HG03135 (cell line): ENCODE measurements at regions not wholly inside any gene's neighbourhood (a gene's known extent, or its start where the extent isn't known, plus 50 kb on each side); places are given as distances from the start of the nearest gene placed in this dataset.
A peak's percentile ranks its signal among the peaks of the same experiment; 100 is the strongest.

Source experiments
- ATAC-seq: cut with Tn5 transposase; IDR thresholded peaks from one replicate; pipeline ENCODE4 v1.9.1; 2021; ENCODE audit warnings: mild to moderate bottlenecking, moderate library complexity; ENCODE audit not compliant: unreplicated experiment

- ATAC-seq = no peak
These were observed 174.6 kb downstream of the CCDC71L start for GRCh38 chr7:106486331-106486730.

DNA sequence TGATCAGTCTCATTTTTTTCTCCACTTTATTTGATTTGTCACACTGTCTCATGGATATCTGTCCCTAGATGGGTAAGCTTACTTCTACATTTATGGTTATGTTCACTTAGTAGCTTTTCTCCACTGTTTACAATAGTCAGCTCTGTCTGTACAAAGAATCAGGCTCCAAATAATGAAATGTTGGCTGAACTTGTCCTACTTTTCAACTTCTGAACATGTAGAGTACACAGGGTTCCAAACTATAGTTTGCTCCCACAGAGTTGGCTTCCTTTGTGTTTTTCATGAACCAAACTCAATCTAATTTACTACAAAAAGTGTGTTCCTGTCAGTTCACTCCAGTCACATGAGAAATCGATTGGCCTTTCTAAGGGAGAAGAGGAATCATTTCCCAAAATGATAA, 175.0 kb downstream of the CCDC71L start:
- ATAC-seq = no peak

DNA sequence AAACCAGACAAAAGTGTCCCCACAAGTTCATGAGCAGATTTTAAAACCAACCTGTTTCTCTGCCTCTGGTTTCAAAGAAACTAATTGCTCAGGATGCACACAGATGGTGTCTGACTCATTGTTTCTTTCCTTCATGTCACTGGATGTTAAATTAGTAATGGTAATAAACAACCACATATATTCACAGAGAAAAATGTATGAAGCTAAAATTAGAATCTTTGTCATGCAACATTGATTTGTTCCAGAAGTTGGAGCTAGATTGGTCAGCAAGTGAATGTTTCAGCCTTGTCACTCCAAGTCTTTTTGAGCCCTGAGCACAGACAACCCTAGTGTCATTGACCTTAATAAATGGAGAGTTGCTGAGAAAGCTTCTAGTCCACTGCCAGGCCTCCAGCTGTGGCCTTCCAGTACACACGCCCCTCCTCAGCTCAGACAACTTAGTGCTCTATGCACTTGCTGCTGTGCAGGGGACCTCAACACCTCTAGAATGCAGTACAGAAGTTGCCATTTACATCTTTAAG, 175.9 kb downstream of the CCDC71L start:
- peak; percentile 50 for ATAC-seq

GRCh38 chr7:106484562-106484961, 176.4 kb downstream of the CCDC71L start:
- peak; percentile 34 for ATAC-seq

- ATAC-seq = no peak
These were observed 178.9 kb downstream of the CCDC71L start for GRCh38 chr7:106482091-106482490.

GRCh38 chr7:106480616-106481031, 180.3 kb downstream of the CCDC71L start:
- no peak for ATAC-seq

- peak; percentile 72 for ATAC-seq
These were observed 180.8 kb downstream of the CCDC71L start for GRCh38 chr7:106480161-106480579.

GRCh38 chr7:106476751-106477150, 184.2 kb downstream of the CCDC71L start:
- no peak for ATAC-seq

DNA sequence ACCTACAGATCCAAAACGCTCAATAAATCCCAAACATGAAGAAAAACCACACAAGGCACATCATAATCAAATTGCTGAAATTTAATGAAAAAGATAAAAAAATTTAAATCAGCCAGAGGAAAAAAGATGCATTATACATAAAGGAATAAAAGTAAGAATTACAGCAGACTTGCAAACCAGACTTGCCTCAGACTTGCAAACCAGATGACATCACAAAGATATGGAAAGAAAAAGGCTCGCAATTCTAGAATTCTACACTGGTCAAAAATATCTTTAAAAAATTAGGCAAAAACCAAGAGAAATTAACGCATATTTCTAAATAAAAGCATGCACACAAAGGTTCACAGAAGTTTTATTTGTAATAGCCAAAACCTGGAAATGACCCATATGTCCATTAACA, 188.0 kb upstream of the NAMPT start:
- ATAC-seq = no peak

GRCh38 chr7:106471686-106472440, 187.1 kb upstream of the NAMPT start:
- no peak for ATAC-seq

- ATAC-seq = no peak
These were observed 186.2 kb upstream of the NAMPT start for GRCh38 chr7:106471021-106471420.

- ATAC-seq = no peak
These were observed 182.1 kb upstream of the NAMPT start for GRCh38 chr7:106466867-106467266.

DNA sequence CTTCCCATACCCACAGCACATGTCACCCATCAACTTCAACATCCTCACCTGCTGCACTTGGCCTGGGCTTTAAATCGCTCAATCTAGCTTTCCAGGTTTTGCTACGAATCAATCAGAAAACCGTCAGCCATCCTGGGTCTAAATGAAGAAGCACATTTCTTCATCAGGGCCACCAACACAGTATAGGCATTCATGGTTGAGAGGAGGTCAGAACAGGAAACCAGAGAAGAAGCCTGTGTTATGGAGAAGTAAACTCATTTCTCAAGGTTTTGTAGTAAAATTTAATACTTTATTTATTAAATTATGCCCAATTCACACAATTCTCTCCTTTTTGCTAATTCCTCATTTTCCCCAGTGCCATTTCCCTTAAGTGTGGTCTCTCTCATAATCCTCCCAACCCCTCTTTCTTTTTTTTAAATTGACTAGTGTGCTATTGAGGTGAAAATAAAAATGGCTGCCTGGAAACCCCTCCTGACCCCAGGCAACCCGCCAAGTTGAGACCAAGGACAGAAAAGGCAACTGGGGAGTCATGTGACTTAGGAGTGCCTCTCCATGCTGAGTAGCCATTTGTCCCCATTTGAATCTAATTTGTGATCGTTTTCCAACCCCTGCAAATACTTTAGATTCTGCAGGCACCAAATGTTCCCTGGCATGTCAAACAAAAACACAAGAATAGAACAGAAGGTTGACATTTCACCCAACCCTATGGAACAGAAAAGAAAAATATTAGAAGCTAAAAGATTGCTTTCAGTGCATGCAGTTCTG, 181.1 kb upstream of the NAMPT start:
- no peak for ATAC-seq

DNA sequence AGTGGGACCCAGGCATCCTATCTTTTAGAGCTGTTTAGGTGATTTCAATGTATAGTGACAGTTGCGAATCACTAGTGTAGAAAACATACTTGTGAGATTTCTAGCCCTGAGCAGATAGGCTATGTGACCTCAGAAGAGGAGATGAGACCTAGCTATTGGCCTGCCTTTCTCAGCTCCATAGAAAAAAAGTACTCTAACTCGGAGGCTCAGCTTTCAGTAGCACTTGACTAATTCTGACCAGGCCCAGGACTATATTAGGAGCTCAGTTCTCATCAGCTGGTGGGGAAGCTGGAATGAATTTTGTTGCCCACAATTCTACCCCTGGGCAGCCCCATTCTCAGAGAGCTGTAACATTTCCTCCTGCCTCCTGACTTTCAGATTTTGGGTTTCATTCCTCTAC, 179.9 kb upstream of the NAMPT start:
- no peak for ATAC-seq

- ATAC-seq = no peak
These were observed 179.2 kb upstream of the NAMPT start for GRCh38 chr7:106463851-106464611.

DNA sequence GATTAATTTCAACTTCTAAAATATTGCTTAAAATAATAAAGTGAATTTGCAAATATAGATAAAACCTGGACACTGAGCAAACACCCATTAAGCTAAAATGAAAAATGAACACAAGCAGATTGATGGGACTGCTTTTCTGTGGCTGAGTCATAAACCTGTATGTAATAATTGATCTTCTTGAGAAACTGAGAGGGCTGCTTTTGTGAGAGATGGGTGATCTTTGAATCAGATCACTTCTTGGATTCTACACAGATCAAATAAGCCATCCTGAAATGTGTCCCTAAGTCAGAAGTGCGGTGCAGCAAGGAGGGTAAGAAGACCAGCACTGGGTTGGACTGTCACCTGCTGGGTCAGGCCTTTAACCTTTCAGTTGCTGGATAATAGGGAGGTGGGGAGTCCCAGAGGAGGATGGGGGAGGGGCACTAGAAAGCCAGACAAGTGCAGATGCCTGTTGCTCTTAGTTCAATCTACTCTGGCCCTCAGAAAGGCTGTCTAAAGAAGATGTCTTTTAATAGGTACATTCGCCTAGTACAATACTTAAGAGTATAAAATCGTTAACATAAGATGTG, 178.2 kb upstream of the NAMPT start:
- ATAC-seq = no peak

- ATAC-seq = no peak
These were observed 177.6 kb upstream of the NAMPT start for GRCh38 chr7:106462365-106462859.

DNA sequence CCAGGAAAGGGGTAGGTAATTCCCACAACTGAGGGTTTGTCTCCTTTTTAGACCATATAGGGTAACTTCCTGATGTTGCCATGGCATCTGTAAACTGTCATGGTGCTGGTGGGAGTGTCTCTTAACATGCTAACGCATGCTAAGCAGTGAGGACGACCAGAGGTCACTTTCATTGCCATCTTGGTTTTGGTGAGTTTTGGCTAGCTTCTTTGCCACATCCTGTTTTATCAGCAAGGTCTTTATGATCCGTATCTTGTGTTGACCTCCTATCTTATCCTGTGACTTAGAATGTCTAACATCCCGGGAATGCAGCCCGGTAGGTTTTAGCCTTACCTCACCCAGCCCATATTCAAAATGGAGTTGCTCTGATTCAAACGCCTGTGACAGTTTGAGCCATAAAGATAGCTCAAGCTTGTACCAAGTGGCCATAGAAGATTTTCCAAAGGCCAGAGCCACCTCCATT, 176.0 kb upstream of the NAMPT start:
- ATAC-seq = no peak

DNA sequence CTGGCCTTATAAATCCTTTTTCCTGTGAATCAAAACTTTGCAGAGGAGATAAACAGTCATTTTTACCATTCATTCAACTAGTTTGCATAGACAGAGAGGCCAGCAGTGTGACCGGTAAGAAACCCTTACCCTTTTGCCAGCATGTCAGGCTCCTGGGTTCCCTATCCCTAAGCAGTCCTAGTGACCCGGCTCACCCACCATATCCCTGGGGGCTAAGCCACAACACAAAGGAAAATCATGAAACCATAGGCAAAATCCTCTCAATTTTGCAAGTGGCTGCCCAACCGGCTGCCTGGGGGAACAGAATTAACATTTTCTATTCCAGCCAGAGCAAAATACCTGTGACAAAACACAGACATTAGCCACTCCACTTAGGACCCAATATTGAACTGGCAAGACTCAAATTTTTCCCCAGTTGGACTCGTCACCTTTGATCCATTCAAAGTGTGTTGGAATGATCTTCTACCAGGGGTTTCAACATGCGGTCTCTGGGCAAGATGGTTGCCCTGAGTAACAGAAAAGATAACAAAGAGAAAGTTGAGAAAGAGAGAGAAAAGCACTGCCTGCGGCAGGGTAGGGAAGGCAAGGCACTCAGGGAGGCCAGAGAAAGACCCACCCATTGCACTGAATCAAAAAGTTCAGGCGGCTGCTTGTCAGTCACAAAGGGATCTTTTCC, 174.8 kb upstream of the NAMPT start:
- ATAC-seq = no peak

- ATAC-seq = no peak
These were observed 172.9 kb upstream of the NAMPT start for GRCh38 chr7:106457678-106458077.
